RWPE1 (cell line): ENCODE measurements at regions not wholly inside any gene's neighbourhood (a gene's known extent, or its start where the extent isn't known, plus 50 kb on each side); places are given as distances from the start of the nearest gene placed in this dataset.
"Not testable (repeated sequence)": the region's sequence is repeated elsewhere in the genome, so short reads cannot be mapped to it uniquely, and the experiment has no call there.

Source experiments
- CTCF ChIA-PET: fragments of 350-600 bp; sonication (Branson Sonifier 250); formaldehyde crosslinking; extraction: SDS; loops from one replicate; lab custom pipeline; 2021; lab: Yijun Ruan, JAX
- POLR2A ChIA-PET: fragments of 400-600 bp; formaldehyde crosslinking; extraction: SDS; loops from one replicate; lab custom pipeline; 2020; ENCODE audit warnings: antibody characterized with exemption; ENCODE audit not compliant: low non-redundant PET; lab: Yijun Ruan, JAX
- DNase-seq: peaks from one replicate; pipeline ENCODE4 v3.0.0; 2012; ENCODE audit warnings: low spot score
- H3K27ac ChIP-seq: fragments of 450-650 bp; 2 replicates; pipeline ENCODE4 v1.5.1; 2017
- CTCF ChIP-seq: fragments of 450-650 bp; conservative IDR thresholded peaks from 2 replicates; pipeline ENCODE4 v1.5.1; 2017; ENCODE audit warnings: low read depth, mild to moderate bottlenecking

DNA sequence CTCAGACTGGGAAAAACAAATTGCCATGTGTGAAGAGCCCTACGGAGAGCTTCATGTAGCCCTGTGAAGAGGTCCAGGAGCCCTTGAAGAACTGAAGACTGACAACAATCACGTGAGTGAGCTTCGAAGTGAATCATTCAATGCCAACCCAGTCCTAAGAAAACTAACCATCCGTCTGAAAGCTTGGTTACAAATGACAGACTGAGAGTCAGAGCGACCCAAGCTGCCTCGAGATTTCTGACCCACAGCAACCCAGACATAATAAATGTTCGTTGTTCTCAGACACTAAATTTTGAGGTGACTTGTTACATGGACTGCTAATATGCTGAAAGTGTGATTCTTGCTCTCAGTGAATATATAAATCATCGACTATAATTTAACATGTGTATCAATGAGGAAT lies 987.2 kb upstream of the ROBO1 start:
- no peak for DNase-seq
- no peak overlapping the region for H3K27ac ChIP-seq
- TF ChIP-seq CTCF: no peak
- POLR2A ChIA-PET: no interaction called here
- CTCF ChIA-PET: no interaction called here

GRCh38 chr3:80753021-80753420 lies 985.2 kb upstream of the ROBO1 start:
- ChIA-PET CTCF (no interaction called here), POLR2A (no interaction called here)
- TF ChIP-seq CTCF: no peak
- DNase-seq: no peak
- H3K27ac ChIP-seq: no peak overlapping the region

- TF ChIP-seq CTCF: no peak
- CTCF ChIA-PET: no interaction called here
- no peak for DNase-seq
- no peak overlapping the region for H3K27ac ChIP-seq
- POLR2A ChIA-PET: no interaction called here
These were observed 982.8 kb upstream of the ROBO1 start for GRCh38 chr3:80750637-80751036.

DNA sequence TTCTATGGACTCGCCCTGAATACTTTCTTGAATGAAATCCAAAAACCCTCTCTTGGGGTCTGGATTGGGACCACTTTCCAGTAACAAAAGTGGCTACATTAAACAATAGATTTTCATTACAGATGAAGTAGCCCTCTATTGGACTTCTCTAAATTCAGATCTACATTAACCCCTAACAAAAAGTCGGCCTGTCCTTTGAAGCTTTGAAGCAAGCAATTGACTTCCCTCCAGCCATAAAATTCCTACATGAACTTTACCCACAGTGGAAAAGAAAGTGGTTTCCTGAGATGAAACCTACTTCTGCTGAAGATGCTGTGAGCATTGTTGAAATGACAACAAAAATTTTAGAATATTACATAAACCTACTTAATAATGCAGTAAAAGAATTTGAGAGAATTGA lies 967.1 kb upstream of the ROBO1 start:
- no peak overlapping the region for H3K27ac ChIP-seq
- ChIA-PET POLR2A (no interaction called here), CTCF (no interaction called here)

GRCh38 chr3:80734483-80734882 lies 966.7 kb upstream of the ROBO1 start:
- CTCF ChIA-PET: no interaction called here
- no peak for DNase-seq
- H3K27ac ChIP-seq: no peak overlapping the region
- no peak for TF ChIP-seq CTCF
- POLR2A ChIA-PET: no interaction called here

More for the DNA sequence above, 967.1 kb upstream of the ROBO1 start:
- TF ChIP-seq CTCF: no peak
- no peak for DNase-seq

- no peak for TF ChIP-seq CTCF
- H3K27ac ChIP-seq: no peak overlapping the region
- ChIA-PET CTCF (no interaction called here), POLR2A (no interaction called here)
- no peak for DNase-seq
These were observed 965.9 kb upstream of the ROBO1 start for GRCh38 chr3:80733522-80734176.

DNA sequence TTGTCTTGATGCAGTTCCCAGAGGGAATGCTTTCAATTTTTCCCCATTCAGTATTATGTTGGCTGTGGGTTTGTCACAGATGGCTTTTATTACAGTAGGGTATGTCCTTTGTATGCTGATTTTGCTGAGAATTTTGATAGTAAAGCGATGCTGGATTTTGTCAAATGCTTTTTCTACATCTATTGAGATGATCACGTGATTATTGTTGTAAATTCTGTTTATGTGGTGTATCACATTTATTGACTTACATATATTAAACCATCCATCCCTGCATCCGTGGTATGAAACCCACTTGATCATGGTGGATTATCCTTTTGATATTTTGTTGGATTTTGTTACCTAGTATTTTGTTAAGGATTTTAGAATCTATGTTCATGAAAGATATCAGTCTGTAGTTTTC lies 959.8 kb upstream of the ROBO1 start:
- H3K27ac ChIP-seq, CTCF ChIA-PET, POLR2A ChIA-PET, DNase-seq: not testable (repeated sequence)

DNA sequence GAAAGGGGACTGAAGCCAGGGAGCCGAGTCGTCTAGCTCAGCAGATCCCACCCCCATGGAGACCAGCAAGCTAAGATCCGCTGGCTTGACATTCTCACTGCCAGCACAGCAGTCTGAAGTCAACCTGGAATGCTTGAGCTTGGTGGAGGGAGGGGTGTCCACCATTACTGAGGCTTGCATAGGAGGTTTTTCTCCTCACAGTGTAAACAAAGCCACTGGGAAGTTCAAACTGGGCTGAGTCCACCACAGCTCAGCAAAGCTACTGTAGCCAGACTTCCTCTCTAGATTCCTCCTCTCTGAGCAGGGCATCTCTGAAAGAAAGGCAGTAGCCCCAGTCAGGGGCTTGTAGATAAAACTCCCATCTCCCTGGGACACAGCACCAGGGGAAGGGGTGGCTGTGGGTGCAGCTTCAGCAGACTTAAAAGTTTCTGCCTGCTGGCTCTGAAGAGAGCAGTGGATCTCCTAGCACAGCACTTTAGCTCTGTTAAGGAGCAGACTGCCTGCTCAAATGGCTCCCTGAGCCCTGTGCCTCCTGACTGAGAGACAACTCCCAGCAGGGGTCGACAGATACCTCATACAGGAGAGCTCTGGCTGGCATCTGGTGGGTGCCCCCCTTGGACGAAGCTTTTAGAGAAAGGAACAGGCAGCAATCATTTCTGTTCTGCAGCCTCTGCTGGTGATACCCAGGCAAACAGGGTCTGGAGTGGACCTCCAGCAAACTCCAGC lies 942.0 kb upstream of the ROBO1 start:
- H3K27ac ChIP-seq, CTCF ChIA-PET, POLR2A ChIA-PET, DNase-seq: not testable (repeated sequence)
